CD4-positive, alpha-beta T cell treated with Interleukin-15 for 4 hours (primary cell): ENCODE measurements at regions not wholly inside any gene's neighbourhood (a gene's known extent, or its start where the extent isn't known, plus 50 kb on each side); places are given as distances from the start of the nearest gene placed in this dataset.
"Not testable (repeated sequence)": the region's sequence is repeated elsewhere in the genome, so short reads cannot be mapped to it uniquely, and the experiment has no call there.

Source experiments
- DNase-seq: peaks from one replicate; pipeline ENCODE4 v3.0.0-alpha.2; 2020; ENCODE audit warnings: low spot score

DNA sequence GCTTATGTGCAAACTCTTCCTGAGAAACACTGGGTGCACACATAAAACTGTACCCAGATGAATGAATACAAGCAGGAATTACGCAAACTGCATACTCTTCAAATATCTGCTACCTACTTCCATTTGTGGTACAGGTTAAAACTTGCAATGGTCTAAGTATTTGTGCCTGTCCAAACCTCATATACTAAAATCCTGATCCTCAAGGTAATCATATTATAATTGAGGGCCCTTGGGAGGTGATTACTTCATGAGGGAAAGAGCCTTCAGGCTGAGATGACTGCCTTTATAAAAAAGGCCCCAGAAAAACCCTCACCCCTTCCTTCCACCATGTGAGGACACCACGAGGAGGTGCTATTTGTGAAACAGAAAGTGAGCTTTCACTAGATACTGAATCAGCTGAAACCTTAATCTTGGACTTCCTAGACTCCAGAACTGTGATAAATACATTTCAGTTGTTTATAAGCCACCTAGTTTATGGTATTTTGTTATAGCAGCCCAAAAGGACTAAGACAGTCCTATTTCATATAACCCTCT lies 1977.2 kb downstream of the PCDH7 start:
- no peak for DNase-seq

DNA sequence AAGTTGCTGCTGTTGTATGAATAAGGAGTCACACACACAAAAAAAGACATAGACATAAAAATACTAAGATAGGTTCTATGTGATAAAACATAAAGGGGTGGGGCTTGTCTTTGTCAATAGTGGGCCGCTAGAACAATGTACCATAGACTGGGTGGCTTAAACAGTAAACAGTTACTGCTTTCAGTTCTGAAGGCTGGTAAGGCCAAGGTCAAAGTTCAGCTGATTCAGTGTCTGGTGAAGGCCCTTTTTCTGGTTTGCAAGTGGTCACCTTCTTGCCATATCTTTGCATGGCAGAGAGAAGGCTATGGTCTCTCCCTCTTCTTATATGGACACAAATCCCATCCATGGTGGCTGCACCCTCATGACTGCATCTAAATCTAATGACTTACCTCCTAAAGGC lies 1980.7 kb downstream of the PCDH7 start:
- DNase-seq, result no peak

DNA sequence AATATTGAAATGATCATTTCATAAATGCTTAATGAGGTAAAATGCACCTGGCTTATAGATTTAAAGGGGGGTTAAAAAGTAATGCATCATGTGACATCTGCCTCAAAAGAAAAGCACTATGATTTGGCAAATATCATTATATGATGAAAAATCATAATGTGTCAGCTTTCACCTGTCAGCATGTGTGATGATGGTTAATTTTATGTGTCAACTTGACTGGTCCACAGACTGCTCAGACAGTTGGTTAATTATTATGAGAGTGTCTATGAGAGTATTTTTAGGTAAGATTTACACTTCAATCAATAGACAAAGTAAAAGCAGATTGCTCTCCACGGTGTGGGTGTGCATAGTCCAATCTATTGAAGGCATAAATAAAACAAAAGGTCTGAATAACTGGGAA lies 1986.7 kb downstream of the PCDH7 start:
- no peak for DNase-seq

DNA sequence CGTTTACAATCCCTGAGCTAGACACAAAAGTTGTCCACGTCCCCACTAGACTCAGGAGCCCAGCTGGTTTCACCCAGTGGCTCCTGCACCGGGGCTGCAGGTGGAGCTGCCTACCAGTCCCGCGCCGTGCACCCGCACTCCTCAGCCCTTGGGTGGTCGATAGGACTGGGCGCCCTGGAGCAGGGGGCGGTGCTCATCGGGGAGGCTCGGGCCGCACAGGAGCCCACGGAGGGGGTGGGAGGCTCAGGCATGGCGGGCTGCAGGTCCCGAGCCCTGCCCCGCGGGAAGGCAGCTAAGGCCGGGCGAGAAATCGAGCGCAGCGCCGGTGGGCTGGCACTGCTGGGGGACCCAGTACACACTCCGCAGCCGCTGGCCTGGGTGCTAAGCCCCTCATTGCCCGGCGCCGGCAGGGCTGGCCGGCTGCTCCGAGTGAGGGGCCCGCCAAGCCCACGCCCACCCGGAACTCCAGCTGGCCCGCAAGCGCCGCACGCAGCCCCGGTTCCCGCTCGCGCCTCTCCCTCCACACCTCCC lies 1996.0 kb downstream of the PCDH7 start:
- DNase-seq, result not testable (repeated sequence)

DNA sequence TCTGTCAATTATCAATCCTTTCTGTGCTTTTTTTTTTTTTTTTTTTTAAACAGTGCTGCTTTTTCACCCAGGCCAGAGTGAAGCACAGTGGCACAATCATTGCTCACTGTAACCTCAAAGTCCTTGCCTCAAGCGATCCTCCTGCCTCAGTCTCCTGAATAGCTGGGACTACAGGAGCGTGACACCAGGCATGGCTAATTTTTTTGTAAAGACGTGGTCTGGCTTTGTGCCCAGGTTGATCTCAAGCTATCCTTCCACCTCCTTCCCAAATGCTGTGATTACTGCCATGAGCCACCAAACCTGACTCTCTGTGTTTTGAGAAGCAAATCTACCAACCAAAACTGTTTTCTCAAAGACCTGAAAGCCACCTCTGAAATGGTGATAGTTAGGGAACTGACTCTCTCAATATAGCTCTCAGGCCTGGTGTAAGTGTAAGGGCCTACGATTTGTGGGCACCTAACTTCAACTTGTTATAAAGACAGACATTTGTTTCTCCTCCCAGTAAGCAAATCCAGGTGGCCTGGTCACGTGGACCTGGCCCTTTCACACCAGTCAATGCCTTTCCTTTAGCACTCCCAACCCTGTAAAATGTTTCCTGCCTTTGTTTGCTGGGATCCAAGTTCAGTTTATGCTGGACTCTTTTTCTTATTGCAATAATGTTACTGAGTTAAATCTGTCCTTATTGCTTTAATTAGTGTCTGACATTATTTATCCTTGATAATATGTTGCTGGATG lies 2015.9 kb downstream of the PCDH7 start:
- no peak for DNase-seq

DNA sequence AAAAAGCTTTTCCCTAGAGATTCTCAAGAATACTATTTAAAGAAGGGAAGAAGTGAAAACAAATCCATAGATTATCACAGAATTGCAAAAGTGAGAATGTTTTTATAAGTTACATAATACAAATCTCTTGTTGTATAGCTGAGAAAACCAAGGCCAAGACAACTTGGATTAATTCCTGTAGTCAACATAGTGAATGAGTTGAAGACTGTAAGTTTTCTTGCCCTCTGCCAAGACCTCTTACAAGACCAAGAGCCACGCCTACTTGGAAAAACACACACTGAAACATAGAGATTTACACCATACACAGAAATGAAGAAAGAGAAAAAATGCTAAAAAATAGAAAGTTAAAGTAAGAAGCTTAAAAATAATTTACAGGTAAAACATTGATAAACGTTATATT lies 2024.0 kb downstream of the PCDH7 start:
- no peak for DNase-seq

DNA sequence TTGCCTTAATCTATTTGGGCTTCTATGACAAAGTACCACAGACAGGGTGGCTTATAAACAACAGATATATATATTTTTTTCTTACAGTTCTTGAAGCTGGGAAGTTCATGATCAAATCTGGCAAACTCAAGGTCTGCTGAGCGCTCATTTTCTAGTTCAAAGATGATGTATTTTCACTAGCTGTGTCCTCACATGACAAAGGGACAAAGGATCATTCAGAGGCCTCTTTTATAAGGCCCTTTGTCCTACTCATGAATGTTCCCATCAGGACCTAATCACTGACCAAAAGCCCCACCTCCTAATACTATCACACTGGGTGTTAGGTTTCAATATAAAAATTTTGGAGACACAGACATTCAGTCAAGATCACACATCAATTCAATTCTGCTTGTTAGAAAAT lies 2025.2 kb downstream of the PCDH7 start:
- no peak for DNase-seq

DNA sequence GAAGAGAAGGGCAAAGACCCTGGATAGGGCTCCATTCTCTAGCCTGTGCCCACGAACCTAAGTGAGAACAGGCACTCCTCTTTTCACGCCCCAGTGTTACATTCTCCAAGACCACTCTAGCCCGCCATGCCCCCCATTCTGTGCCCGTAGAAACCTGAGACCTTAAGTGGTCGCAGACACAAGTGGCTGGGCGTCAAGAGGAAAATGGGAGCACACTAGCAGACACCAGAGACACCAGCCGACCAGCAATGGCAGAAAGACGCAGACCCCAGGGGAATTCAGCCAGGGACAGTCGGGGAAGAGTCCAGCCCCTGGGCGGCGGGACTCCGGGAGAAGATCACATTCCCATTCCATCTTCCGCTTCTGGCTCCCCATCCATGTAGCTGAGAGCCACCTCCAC lies 2027.9 kb downstream of the PCDH7 start:
- no peak for DNase-seq

DNA sequence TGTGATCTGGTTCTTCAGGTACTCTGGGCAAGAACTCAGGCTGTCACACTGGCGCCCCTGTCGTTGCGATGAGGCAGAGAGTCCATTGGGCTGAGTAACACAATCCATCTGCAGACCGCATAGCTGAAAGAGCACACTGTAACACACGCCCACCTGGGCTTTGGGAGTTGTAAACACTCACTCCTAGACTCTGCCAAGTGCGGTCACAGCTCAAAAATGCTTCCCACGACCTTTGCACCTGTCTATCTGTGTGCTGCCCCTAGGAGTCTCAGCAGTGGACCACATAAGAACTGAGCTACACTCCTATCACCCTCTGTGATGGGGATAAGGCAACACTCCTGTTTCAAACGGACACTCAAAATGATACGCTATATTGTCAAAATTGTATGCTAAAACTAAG lies 2028.3 kb downstream of the PCDH7 start:
- DNase-seq, result no peak

DNA sequence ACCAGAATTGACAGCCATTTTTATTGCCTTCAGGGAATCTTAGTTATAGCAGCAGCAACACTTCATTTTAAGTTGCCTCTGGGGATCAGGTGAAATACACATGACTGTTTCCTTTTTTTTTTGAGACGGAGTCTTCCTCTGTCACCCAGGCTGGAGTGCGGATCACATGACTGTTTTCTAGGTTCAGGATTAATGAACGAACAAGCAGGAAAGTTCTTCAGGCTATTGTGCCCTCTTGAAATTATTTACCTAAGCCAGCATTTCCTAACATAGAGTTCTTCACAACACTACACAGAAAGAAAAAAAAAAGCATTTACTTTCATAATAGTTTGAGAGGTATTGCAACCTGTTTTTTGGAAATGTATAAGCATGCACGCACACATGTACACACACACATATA lies 2032.8 kb downstream of the PCDH7 start:
- no peak for DNase-seq

DNA sequence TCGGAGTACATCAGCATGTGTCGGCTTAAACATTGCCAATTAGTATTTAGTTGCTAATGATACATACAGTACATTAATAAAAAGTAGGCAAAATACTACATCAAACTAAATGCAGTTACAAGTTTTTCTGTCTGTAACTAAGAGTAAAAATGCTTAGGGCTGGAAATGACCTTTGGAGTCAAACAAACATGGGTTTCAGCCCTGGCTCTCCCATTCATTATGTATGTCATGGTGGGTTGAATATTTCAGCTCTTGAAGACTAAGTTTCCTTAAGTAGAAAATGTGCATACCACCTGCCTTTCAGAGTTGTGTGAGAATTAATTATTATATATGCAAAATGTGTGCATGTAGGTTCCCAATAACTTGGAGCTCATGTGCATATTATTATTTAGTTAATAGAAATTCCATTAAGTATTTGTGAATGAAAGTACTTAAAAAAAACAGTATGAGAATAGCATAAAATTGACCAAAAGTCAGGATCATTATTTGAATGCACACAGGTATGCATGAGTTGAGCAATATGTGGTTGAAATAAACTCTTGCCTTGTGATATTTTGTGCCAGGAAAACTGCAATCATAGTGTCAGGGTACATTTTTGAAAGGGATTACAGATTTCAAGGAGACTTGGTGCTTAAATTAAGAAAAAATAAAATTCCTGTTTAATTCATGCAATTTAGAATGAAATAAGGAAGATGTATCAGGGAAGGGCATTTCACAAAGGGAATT lies 2048.7 kb downstream of the PCDH7 start:
- DNase-seq, result no peak

DNA sequence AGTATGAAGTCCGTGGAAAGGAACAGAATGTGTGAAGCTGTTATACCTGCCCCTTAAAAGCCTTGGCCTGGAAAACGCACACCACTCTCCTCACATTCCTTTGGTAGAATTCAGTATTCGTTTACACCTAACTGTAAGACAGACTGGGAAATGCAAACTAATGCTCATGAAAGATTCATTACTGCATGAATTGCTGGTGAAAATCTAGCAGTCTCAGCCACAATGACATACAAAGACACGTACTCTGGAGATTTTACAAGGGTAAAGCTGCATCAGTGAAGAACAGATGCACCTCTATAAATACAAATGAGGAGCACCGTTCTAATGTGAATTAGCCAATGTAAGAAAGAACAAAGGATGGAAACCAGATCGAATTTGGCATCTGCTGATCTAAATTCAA lies 2051.3 kb downstream of the PCDH7 start:
- DNase-seq, result no peak

DNA sequence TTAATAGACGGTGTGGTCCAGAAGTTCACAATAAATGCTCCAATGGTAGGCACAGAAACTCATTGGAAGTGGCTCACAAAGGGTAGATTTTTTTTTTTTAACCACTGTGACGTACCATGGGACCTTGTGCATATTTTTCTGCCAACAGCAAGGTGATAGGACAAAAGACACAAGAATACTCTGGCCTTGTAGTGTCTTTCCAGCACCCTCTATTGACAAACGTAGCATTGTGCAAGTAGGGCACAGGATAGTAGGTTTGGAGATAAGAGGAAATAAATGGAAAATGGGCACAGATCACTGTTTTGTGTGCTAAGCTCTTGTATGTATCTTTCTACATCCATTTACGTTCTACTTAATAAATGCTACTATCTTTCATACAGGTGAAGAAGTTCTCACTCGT lies 2054.9 kb downstream of the PCDH7 start:
- no peak for DNase-seq

DNA sequence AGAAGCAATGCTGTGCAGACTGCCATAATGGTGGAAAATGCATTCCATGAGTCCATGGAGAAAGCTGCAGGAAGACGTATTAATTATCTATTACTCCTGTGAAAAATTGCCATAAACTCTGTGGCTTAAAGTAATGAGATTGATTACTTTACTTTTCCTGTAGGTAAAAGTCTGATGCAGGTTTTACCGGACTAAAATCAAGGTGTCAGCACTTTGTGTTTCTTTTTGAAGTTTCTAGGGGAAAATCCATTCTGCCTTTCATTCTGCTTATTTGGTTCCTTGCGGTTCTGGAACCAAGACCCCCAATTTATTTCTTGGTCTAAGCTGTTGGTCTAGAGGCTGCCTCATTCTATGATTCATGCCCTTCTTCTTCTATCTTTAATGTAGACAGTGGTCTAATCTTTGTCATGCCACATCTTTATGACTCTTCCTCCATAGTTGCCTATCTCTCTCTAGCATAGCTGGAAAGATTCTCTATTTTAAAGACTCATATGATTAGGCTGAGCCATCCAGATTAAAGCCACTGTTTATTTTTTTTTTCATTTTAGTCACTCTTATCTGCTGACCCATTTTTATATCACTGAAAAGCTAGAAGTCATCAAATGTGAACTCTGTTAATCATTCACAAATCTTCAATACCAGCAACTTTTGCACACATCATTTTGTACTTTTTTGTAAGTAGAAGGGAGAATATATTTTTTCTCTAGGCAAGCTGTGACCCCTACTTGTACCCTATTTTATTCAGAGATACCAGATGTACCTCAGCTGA lies 2056.4 kb downstream of the PCDH7 start:
- DNase-seq, result no peak

DNA sequence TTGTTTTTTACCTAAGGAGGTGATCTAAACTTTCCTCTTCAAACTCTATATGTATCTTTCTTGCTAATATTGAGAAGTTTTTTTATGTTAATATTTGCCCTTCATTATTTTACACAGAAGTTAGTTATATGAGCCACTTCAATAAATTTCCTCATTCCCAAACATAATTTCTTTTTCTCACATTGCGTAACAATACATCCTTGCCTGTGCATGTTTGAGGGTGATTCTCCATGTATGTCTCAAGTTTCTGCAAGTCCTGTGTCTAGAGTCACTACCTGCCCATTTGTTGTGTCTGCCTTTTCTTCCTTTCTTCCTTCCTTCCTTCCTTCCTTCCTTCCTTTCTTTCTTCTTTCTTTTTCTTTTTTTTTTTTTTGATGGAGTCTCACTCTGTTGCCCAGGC lies 2057.9 kb downstream of the PCDH7 start:
- DNase-seq, result no peak

DNA sequence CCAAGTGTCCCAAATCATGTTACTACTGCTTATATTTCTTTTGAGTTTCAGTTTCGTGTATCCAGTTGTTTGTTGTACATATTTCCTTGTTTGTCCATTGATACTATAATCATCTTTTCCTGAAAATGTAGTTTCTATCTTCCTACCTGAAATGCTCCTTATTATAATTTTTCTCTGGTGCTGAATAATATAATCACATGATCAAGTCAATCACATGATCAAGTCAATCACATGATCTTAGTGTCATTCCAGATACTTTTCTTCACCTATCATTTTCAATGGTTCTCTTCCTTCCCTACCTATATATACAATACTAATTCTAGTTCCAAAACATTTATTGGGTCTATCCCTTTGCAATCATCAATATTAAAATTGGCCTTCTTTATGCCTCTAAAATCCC lies 2058.8 kb downstream of the PCDH7 start:
- DNase-seq, result no peak

DNA sequence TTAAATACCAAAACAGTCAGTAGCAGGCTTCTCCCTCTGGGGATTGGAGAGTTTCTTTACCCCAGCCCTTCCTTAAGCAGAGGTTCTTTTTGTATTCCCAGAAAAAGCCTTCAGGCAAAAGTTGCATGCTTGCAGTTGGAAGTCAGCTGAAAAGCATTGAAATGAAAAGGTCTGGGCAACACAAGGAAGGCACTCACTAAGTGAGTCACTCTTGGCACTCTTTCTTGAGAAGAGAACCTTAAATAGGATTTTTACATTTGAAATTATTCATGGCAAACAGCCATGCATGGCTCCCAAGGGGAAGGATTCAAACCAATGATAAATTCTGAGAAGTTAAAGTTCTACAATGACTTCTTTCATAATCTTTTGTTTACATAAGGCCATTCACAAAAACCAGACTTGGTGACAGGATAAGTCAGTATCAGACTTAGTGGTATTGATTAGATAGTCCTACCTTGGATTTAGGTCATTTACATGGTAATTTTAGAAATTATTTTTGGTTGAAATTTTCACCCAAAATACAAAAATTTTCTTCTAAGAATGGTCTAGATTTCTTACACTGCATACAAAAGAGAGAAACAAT lies 2068.9 kb downstream of the PCDH7 start:
- DNase-seq, result no peak

DNA sequence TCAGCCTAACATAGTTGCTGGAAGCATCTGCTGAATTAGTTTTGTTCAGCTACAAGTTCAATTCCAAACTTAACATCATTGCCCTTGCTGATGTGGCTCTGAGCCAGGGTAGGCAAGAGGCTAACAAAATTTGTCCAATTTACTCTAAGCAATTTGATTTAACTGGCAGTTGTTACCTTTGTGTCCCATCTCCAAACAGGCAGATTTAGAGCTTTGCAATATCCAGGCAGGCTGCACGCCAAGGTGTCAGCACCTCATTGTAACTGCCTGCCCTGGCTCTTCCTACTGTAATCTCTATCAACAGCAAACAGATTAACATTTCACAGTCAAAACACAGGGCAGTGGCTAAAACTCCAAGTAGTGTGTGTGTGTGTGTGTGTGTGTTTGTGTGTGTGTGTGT lies 2070.6 kb downstream of the PCDH7 start:
- no peak for DNase-seq

DNA sequence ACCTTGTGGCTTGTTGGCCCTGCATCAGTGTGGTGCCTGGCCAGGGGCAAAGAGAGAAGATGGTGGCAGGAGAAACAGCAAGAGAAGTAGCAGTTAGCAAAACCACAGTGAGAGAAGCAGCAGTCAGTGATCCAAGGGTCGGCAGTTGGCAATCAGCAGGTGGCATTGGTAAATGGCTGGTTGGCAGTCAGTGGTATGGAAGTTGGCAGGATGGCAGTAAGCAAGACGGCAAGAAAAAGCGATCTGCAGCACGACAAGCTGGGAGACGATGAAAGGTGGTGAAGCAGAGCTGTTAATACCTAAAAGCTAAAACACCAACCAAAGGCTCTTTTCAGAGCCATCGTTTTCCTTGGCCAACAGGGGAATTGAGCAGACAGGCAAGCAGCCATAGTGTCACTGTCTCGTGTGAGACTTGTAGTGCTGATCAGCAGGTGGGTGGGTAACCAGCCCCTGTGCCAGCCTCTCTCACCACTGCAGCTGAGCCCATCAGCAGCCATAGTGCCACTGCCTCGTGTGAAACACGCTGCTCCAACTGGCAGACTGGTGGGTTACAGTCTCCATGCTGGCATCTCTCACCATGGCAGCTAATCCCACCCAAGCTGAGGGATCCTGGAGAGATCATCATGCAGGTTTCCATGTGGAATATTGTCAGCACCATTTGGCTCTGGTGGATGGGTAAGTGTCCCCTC lies 2078.4 kb downstream of the PCDH7 start:
- DNase-seq, result no peak

DNA sequence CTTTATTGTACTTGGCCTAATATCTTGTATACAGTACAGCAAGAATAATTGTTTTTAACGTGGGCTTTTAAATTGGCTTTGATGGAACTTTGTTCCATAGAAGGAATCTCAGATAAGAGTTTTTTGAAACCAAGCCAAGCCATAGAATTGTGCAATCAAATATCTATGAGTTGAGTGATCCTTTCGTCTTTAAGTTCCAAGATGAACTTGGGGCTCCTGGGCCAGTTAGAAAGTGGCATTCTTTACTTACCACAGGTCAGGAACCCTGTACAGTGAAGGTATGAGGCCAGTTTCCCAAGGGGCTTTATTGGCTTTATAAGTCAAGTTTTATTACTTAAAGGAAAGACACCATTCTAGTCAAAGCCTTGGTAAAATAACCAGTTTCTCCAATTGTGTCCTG lies 2104.2 kb downstream of the PCDH7 start:
- DNase-seq, result no peak

DNA sequence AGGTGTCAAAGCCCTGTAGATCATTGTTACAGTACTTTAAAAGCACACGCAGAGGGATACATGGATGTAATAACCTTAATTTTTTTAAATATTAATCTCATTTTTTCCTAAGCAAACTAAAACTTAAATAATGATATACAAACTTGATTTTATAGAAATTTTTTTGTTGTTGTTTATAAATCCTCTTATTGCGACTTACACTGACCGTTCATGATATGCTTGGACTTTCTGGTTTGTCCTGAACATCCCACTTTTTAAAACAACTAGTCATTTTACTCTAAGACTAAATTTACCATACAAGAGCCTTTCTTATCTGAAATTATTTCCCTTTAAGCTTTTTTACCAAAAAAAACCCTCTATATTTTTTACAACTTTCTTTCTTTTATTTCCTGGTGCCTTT lies 2106.0 kb downstream of the PCDH7 start:
- no peak for DNase-seq

DNA sequence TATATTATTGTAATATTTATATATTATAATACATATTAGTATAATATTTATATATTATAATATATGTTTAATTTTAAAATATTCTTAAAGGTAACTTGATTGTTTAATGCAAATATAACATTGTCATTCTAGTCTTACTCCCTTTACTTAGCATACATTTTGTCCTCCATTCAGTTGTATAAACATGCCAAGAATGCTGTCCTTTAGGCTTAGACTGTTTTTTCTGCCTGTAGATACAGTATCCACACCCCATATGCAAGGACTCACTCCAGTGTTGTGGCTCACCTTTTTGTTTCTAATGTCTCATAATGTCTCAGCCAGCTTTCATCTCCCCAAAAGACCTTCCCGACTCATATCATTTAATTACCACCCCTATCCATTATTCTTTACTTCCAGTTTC lies 2110.0 kb downstream of the PCDH7 start:
- DNase-seq, result no peak
